Neural cell (in vitro differentiated cells): ENCODE measurements at regions not wholly inside any gene's neighbourhood (a gene's known extent, or its start where the extent isn't known, plus 50 kb on each side); places are given as distances from the start of the nearest gene placed in this dataset.

Experiments used
- EP300 ChIP-seq: fragments of 450-650 bp; conservative IDR thresholded peaks from 2 replicates; pipeline ENCODE4 v1.6.1; 2014; ENCODE audit warnings: antibody characterized with exemption, mild to moderate bottlenecking, moderate library complexity; ENCODE audit not compliant: poor library complexity, severe bottlenecking
- EZH2 ChIP-seq: fragments of 200-600, 300-800 bp; shearing (Covaris generic), sonication (generic); IDR thresholded peaks from 2 replicates; pipeline ENCODE4 v1.6.1; 2014; ENCODE audit warnings: antibody characterized with exemption, low read length, borderline replicate concordance, mild to moderate bottlenecking; ENCODE audit not compliant: insufficient read depth, poor library complexity, severe bottlenecking
- POLR2AphosphoS5 ChIP-seq: IDR thresholded peaks from 2 replicates; pipeline ENCODE4 v1.6.1; 2012
- RAD21 ChIP-seq: fragments of 450-650 bp; conservative IDR thresholded peaks from 2 replicates; pipeline ENCODE4 v1.6.1; 2014; ENCODE audit warnings: antibody characterized with exemption, mild to moderate bottlenecking, moderate library complexity
- SMC3 ChIP-seq: fragments of 450-650 bp; conservative IDR thresholded peaks from 2 replicates; pipeline ENCODE4 v1.6.1; 2014; ENCODE audit warnings: antibody characterized with exemption, mild to moderate bottlenecking, moderate library complexity; ENCODE audit not compliant: poor library complexity
- TAF1 ChIP-seq: IDR thresholded peaks from 2 replicates; pipeline ENCODE4 v1.6.1; 2012; ENCODE audit warnings: low read depth
- TF ChIP-seq, protein P1 (sequence below): IDR thresholded peaks from 2 replicates; pipeline ENCODE4 v1.6.1; 2012; ENCODE audit warnings: borderline replicate concordance
- TF ChIP-seq, protein P2 (sequence below): fragments of 450-650 bp; IDR thresholded peaks from 2 replicates; pipeline ENCODE4 v1.5.1; 2014; ENCODE audit warnings: antibody characterized with exemption, mild to moderate bottlenecking, moderate library complexity; ENCODE audit not compliant: poor library complexity, severe bottlenecking

DNA sequence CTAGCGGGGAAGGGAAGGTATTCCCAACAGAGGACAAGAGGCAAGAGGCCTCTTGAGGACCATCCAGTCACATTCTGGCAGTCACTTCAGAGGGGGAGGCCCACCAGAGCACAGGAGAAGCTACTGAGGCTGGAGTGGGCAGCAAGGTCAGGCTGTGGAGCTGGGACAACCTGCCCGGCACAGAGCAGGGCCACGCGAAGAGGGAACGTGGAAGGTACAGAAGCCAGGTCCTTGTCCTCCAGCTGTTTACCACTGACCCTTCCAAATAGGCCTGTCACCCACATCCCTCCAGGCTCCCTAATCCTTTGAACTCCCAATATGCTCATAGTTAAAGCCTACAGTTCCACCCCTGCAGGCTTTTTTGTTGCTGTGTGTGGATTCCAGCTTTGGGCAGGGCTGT lies 76.9 kb downstream of the IGLL1 start:
- TF ChIP-seq, protein P1, sequence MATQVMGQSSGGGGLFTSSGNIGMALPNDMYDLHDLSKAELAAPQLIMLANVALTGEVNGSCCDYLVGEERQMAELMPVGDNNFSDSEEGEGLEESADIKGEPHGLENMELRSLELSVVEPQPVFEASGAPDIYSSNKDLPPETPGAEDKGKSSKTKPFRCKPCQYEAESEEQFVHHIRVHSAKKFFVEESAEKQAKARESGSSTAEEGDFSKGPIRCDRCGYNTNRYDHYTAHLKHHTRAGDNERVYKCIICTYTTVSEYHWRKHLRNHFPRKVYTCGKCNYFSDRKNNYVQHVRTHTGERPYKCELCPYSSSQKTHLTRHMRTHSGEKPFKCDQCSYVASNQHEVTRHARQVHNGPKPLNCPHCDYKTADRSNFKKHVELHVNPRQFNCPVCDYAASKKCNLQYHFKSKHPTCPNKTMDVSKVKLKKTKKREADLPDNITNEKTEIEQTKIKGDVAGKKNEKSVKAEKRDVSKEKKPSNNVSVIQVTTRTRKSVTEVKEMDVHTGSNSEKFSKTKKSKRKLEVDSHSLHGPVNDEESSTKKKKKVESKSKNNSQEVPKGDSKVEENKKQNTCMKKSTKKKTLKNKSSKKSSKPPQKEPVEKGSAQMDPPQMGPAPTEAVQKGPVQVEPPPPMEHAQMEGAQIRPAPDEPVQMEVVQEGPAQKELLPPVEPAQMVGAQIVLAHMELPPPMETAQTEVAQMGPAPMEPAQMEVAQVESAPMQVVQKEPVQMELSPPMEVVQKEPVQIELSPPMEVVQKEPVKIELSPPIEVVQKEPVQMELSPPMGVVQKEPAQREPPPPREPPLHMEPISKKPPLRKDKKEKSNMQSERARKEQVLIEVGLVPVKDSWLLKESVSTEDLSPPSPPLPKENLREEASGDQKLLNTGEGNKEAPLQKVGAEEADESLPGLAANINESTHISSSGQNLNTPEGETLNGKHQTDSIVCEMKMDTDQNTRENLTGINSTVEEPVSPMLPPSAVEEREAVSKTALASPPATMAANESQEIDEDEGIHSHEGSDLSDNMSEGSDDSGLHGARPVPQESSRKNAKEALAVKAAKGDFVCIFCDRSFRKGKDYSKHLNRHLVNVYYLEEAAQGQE, result no peak
- TF ChIP-seq, protein P2, sequence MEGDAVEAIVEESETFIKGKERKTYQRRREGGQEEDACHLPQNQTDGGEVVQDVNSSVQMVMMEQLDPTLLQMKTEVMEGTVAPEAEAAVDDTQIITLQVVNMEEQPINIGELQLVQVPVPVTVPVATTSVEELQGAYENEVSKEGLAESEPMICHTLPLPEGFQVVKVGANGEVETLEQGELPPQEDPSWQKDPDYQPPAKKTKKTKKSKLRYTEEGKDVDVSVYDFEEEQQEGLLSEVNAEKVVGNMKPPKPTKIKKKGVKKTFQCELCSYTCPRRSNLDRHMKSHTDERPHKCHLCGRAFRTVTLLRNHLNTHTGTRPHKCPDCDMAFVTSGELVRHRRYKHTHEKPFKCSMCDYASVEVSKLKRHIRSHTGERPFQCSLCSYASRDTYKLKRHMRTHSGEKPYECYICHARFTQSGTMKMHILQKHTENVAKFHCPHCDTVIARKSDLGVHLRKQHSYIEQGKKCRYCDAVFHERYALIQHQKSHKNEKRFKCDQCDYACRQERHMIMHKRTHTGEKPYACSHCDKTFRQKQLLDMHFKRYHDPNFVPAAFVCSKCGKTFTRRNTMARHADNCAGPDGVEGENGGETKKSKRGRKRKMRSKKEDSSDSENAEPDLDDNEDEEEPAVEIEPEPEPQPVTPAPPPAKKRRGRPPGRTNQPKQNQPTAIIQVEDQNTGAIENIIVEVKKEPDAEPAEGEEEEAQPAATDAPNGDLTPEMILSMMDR, result no peak
- TF ChIP-seq EZH2, result no peak
- TF ChIP-seq SMC3, result no peak
- no peak for TF ChIP-seq POLR2AphosphoS5
- TF ChIP-seq TAF1, result no peak
- no peak for TF ChIP-seq EP300
- TF ChIP-seq RAD21, result no peak
